SK-N-MC (cell line): ENCODE measurements at regions not wholly inside any gene's neighbourhood (a gene's known extent, or its start where the extent isn't known, plus 50 kb on each side); places are given as distances from the start of the nearest gene placed in this dataset.
"Not testable (repeated sequence)": the region's sequence is repeated elsewhere in the genome, so short reads cannot be mapped to it uniquely, and the experiment has no call there.

Experiments
- DNase-seq: peaks from one replicate; pipeline ENCODE4 v3.0.0-alpha.2; 2011; ENCODE audit warnings: low read depth, low spot score
- H3K27ac ChIP-seq: fragments of 200-600 bp; sonication (generic); 2 replicates; pipeline ENCODE4 v1.5.1; 2016; ENCODE audit warnings: mixed run types
- H3K36me3 ChIP-seq: fragments of 200-600 bp; sonication (generic); 2 replicates; pipeline ENCODE4 v1.6.1; 2017; ENCODE audit warnings: antibody characterized with exemption, low read length, mixed read lengths; ENCODE audit not compliant: insufficient read depth
- H3K4me3 ChIP-seq: fragments of 200-600 bp; sonication (generic); 2 replicates; pipeline ENCODE4 v1.5.1; 2016
- H3K9ac ChIP-seq: fragments of 200-600 bp; sonication (generic); 2 replicates; pipeline ENCODE4 v1.8.0; 2017; ENCODE audit warnings: mixed run types, mixed read lengths; ENCODE audit not compliant: insufficient read length
- H3K9me3 ChIP-seq: fragments of 200-600 bp; sonication (generic); 2 replicates; pipeline ENCODE4 v1.6.1; 2017; ENCODE audit warnings: low read depth, mild to moderate bottlenecking, antibody characterized with exemption, low read length, moderate library complexity, mixed read lengths
- EZH2 ChIP-seq: fragments of 200-600 bp; sonication (generic); IDR thresholded peaks from one replicate; pipeline ENCODE4 v1.6.1; 2017; ENCODE audit warnings: antibody characterized with exemption
- FOXP2 ChIP-seq: optimal IDR thresholded peaks from 2 replicates; pipeline ENCODE3; 2011; ENCODE audit warnings: mild to moderate bottlenecking, moderate library complexity; ENCODE audit not compliant: insufficient read depth; ENCODE audit errors: extremely low read length, control extremely low read depth
- POLR2AphosphoS5 ChIP-seq: IDR thresholded peaks from 2 replicates; pipeline ENCODE4 v1.6.1; 2012; ENCODE audit warnings: mild to moderate bottlenecking, low read depth, low read length, borderline replicate concordance

GRCh38 chr6:27592481-27593199 lies 119.7 kb upstream of the ZNF184 start:
- H3K9me3 ChIP-seq, result no peaks in the 10 kb centered on the region
- TF ChIP-seq EZH2 (no peak), POLR2AphosphoS5 (no peak), FOXP2 (no peak)
- H3K9ac ChIP-seq, result peak overlapping the region; percentile 68
- peak overlapping the region; percentile 48; the same call in 1 of the 2 replicates for H3K27ac ChIP-seq
- peak overlapping the region; percentile 96 for H3K4me3 ChIP-seq
- H3K36me3 ChIP-seq, result no peaks in the 10 kb centered on the region
- DNase-seq, result peak; percentile 59

GRCh38 chr6:27591699-27592480 lies 119.0 kb upstream of the ZNF184 start:
- H3K9me3 ChIP-seq, result no peaks in the 10 kb centered on the region
- TF ChIP-seq POLR2AphosphoS5 (no peak), EZH2 (no peak), FOXP2 (no peak)
- peak overlapping the region; percentile 48; the same call in 1 of the 2 replicates for H3K27ac ChIP-seq
- H3K4me3 ChIP-seq, result peak overlapping the region; percentile 96
- H3K9ac ChIP-seq, result peak overlapping the region; percentile 68
- peak; percentile 78 for DNase-seq
- no peaks in the 10 kb centered on the region for H3K36me3 ChIP-seq

GRCh38 chr6:27585316-27585715 lies 112.4 kb upstream of the ZNF184 start:
- not testable (repeated sequence) for H3K9me3 ChIP-seq, H3K9ac ChIP-seq, H3K27ac ChIP-seq, H3K36me3 ChIP-seq, DNase-seq, H3K4me3 ChIP-seq

- DNase-seq, result no peak
- H3K36me3 ChIP-seq, result no peaks in the 10 kb centered on the region
- TF ChIP-seq FOXP2 (no peak), POLR2AphosphoS5 (no peak), EZH2 (no peak)
- H3K9ac ChIP-seq, result peak overlapping the region; percentile 25
- H3K27ac ChIP-seq, result no peak overlapping the region
- peak overlapping the region; percentile 71 for H3K4me3 ChIP-seq
- H3K9me3 ChIP-seq, result no peaks in the 10 kb centered on the region
Observed at GRCh38 chr6:27584326-27584725, 111.4 kb upstream of the ZNF184 start.

- Histone ChIP-seq H3K36me3 (no peaks in the 10 kb centered on the region), H3K9ac (peak overlapping the region; percentile 25), H3K4me3 (peak overlapping the region; percentile 71), H3K27ac (no peak overlapping the region), H3K9me3 (no peaks in the 10 kb centered on the region)
- TF ChIP-seq EZH2 (no peak), POLR2AphosphoS5 (no peak), FOXP2 (no peak)
- DNase-seq, result peak; percentile 72
Observed at GRCh38 chr6:27582928-27583725, 110.2 kb upstream of the ZNF184 start.

GRCh38 chr6:27579973-27580372 lies 107.1 kb upstream of the ZNF184 start:
- DNase-seq, result no peak
- H3K9ac ChIP-seq, result no peak overlapping the region
- H3K4me3 ChIP-seq, result no peak overlapping the region
- H3K27ac ChIP-seq, result no peak overlapping the region
- H3K36me3 ChIP-seq, result no peaks in the 10 kb centered on the region
- no peaks in the 10 kb centered on the region for H3K9me3 ChIP-seq
- TF ChIP-seq POLR2AphosphoS5, result no peak
- no peak for TF ChIP-seq FOXP2
- no peak for TF ChIP-seq EZH2

GRCh38 chr6:27577922-27578321 lies 105.0 kb upstream of the ZNF184 start:
- Histone ChIP-seq H3K27ac (no peak overlapping the region), H3K36me3 (no peaks in the 10 kb centered on the region), H3K4me3 (no peak overlapping the region), H3K9ac (no peak overlapping the region), H3K9me3 (no peaks in the 10 kb centered on the region)
- no peak for DNase-seq
- TF ChIP-seq POLR2AphosphoS5 (no peak), EZH2 (no peak), FOXP2 (no peak)
